ENCODE measurements at regions not wholly inside any gene's neighbourhood (a gene's known extent, or its start where the extent isn't known, plus 50 kb on each side); places are given as distances from the start of the nearest gene placed in this dataset.

DNA sequence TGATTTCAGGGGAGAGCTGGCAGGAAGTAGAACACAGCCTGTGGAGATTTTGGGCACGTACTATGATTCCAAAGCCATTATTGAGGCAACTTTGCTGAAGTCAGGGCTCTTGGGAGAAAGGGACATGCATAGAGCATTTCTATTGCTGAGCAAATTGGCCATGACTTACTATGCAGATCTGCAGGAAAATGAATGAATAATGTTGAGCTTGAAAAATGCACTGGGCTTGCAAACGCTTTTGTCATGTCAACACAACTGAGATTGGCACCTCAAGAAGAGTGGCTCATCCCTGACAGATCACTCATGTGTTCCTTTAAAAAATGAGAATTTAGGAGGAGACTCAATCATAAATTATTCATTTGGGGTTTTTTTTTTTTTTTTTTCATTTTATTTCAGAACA is 230.5 kb downstream of the MBD2 start:
- H3K36me3 Mint-ChIP-seq (ENCODE audit: low read depth) = no peaks in the 10 kb centered on the region
- no peaks in the 10 kb centered on the region for H3K27me3 Mint-ChIP-seq (ENCODE audit: low read depth, poor library complexity)
- DNase-seq = no peak
- H3K4me3 Mint-ChIP-seq = no peak overlapping the region
- H3K4me1 Mint-ChIP-seq = no peaks in the 10 kb centered on the region
- H3K27ac Mint-ChIP-seq = no peak overlapping the region
- TF ChIP-seq, protein P1, sequence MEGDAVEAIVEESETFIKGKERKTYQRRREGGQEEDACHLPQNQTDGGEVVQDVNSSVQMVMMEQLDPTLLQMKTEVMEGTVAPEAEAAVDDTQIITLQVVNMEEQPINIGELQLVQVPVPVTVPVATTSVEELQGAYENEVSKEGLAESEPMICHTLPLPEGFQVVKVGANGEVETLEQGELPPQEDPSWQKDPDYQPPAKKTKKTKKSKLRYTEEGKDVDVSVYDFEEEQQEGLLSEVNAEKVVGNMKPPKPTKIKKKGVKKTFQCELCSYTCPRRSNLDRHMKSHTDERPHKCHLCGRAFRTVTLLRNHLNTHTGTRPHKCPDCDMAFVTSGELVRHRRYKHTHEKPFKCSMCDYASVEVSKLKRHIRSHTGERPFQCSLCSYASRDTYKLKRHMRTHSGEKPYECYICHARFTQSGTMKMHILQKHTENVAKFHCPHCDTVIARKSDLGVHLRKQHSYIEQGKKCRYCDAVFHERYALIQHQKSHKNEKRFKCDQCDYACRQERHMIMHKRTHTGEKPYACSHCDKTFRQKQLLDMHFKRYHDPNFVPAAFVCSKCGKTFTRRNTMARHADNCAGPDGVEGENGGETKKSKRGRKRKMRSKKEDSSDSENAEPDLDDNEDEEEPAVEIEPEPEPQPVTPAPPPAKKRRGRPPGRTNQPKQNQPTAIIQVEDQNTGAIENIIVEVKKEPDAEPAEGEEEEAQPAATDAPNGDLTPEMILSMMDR (IDR thresholded peaks at IDR 0.05) = no peak
- no peaks in the 10 kb centered on the region for H3K9me3 Mint-ChIP-seq

DNA sequence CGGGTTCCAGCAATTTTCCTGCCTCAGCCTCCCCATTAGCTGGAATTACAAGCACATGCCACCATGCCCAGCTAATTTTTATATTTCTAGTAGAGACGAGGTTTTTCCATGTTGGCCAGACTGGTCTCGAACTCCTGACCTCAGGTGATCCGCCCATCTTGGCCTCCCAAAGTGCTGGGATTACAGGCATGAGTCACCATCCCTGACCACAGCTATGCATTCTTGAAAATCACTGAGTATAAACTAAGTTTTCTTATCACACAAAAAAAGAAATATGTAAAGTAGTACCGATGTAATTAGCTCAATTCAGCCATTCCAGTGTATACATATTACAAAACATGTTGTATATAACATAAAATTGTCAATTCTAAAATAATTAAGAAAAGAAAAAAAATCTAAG is 232.7 kb downstream of the MBD2 start:
- no peak overlapping the region for H3K27ac Mint-ChIP-seq
- TF ChIP-seq, protein P1 (IDR thresholded peaks at IDR 0.05) = no peak
- peaks cover under 1% of the 10 kb centered on the region for H3K4me1 Mint-ChIP-seq
- H3K4me3 Mint-ChIP-seq = no peak overlapping the region
- DNase-seq = no peak
- no peaks in the 10 kb centered on the region for H3K27me3 Mint-ChIP-seq (ENCODE audit: low read depth, poor library complexity)
- no peaks in the 10 kb centered on the region for H3K36me3 Mint-ChIP-seq (ENCODE audit: low read depth)
- H3K9me3 Mint-ChIP-seq = no peaks in the 10 kb centered on the region

DNA sequence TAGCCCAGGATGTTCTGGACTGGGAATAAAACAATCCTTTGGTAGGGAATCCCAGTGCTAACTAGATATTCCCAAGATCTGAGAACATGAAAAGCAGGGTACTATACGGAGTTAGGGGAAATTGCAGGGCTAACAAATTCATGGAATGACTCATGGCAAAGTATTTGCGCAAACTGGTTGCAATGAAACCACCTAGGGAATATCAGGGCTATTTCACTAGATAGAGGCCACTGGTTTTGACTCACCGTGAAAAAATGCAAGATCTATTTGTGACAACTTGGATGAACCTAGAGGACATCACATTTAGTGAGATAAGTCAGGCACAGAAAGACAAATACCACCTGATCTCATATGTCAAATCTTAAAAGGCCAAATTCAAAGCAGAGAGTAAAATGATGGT is 233.3 kb downstream of the MBD2 start:
- no peak overlapping the region for H3K27ac Mint-ChIP-seq
- TF ChIP-seq, protein P1 (IDR thresholded peaks at IDR 0.05) = no peak
- DNase-seq = no peak
- H3K4me3 Mint-ChIP-seq = no peak overlapping the region
- H3K27me3 Mint-ChIP-seq (ENCODE audit: low read depth, poor library complexity) = no peaks in the 10 kb centered on the region
- H3K36me3 Mint-ChIP-seq (ENCODE audit: low read depth) = no peaks in the 10 kb centered on the region
- H3K9me3 Mint-ChIP-seq = no peaks in the 10 kb centered on the region
- peaks cover 6% of the 10 kb centered on the region for H3K4me1 Mint-ChIP-seq

DNA sequence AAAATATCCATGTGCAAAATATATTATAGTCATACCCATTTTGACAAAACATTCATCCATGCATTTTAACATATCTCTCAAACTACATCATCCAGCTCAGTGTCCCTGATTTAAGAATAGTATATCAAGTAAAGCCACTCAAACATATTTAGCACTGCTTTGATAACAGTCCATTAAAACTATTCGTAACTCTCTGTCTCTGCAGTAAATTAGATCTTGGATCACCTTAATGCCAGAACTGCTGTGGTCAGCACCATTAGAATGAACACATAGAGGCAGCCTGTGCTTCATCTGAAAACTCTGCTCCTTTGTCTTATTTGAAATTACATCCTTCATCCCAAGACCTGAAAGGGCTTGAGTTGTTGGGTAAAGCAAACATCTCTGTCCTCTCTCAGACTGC is 234.0 kb downstream of the MBD2 start:
- Mint-ChIP-seq H3K27ac (no peak overlapping the region), H3K9me3 (no peaks in the 10 kb centered on the region), H3K4me1 (peaks cover 13% of the 10 kb centered on the region), H3K27me3 (ENCODE audit: low read depth, poor library complexity) (no peaks in the 10 kb centered on the region), H3K36me3 (ENCODE audit: low read depth) (no peaks in the 10 kb centered on the region), H3K4me3 (no peak overlapping the region)
- DNase-seq = no peak
- TF ChIP-seq, protein P1 (IDR thresholded peaks at IDR 0.05) = no peak

DNA sequence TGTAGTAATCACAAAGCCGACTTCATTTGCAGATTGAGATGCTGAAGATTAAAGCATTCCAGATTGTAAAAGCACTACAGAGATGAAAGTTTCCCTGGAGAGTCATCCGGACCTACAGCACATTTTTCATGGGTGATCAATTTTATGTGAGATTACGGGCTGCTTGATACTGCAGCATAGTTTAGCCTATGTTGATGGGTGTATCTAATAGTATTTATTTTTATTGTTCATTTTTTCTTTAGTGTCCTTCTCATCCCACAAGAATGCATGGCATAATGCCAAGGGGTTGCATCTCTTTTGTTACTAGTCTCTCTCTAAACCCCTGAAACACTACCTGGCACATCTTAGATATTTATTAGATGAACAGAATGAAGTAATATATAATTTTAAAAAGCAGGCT is 240.4 kb downstream of the MBD2 start:
- H3K27ac Mint-ChIP-seq = no peak overlapping the region
- no peaks in the 10 kb centered on the region for H3K36me3 Mint-ChIP-seq (ENCODE audit: low read depth)
- TF ChIP-seq, protein P1 (IDR thresholded peaks at IDR 0.05) = no peak
- no peak for DNase-seq
- peaks cover 16% of the 10 kb centered on the region for H3K9me3 Mint-ChIP-seq
- H3K4me1 Mint-ChIP-seq = peaks cover 22% of the 10 kb centered on the region
- no peak overlapping the region for H3K4me3 Mint-ChIP-seq
- no peaks in the 10 kb centered on the region for H3K27me3 Mint-ChIP-seq (ENCODE audit: low read depth, poor library complexity)

DNA sequence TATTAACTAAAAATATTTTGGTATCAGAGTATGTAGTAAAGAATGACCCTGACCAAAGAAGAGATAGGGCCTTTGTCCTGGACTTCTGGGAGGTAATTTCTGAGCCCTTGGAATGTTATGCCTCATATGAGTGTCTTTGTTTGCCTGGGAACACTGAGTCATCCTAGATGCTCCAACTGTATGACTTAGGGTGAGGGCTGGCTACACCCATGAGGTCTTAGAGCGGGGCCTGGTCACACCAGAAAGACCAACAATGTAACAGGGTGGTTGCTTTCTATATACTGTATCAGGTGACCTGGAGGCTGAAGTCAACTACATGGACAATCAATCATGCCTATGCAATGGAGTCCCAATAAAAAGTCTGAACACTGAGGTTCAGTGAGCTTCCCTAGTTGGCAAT is 253.1 kb downstream of the MBD2 start:
- H3K36me3 Mint-ChIP-seq (ENCODE audit: low read depth) = no peaks in the 10 kb centered on the region

More for the DNA sequence above, 253.1 kb downstream of the MBD2 start:
- no peak overlapping the region for H3K4me3 Mint-ChIP-seq
- no peak for DNase-seq
- H3K27me3 Mint-ChIP-seq (ENCODE audit: low read depth, poor library complexity) = no peaks in the 10 kb centered on the region
- TF ChIP-seq, protein P1 (IDR thresholded peaks at IDR 0.05) = no peak
- no peak overlapping the region for H3K27ac Mint-ChIP-seq
- H3K4me1 Mint-ChIP-seq = no peaks in the 10 kb centered on the region
- H3K9me3 Mint-ChIP-seq = peaks cover 23% of the 10 kb centered on the region

All from nephron progenitor cell (in vitro differentiated cells).